ENCODE measurements at regions not wholly inside any gene's neighbourhood (a gene's known extent, or its start where the extent isn't known, plus 50 kb on each side); places are given as distances from the start of the nearest gene placed in this dataset.

- H3K27ac ChIP-seq: no peak overlapping the region
- no peak for DNase-seq
Measured at GRCh38 chr21:28817871-28818270, 174.8 kb downstream of the LTN1 start.

GRCh38 chr21:28811860-28812259 lies 180.8 kb downstream of the LTN1 start:
- H3K4me1 ChIP-seq: no peaks in the 10 kb centered on the region
- no peak overlapping the region for H3K4me3 ChIP-seq
- no peaks in the 10 kb centered on the region; the same call in 1 of the 2 replicates for H3K9me3 ChIP-seq (replicated peaks)
- H3K36me3 ChIP-seq: no peaks in the 10 kb centered on the region
- no peak overlapping the region for H3K27ac ChIP-seq
- no peaks in the 10 kb centered on the region for H3K27me3 ChIP-seq
- no peak for DNase-seq

More at GRCh38 chr21:28817871-28818270, 174.8 kb downstream of the LTN1 start:
- no peak overlapping the region for H3K4me3 ChIP-seq
- H3K27me3 ChIP-seq: no peaks in the 10 kb centered on the region
- H3K36me3 ChIP-seq: no peaks in the 10 kb centered on the region
- H3K9me3 ChIP-seq (replicated peaks): no peaks in the 10 kb centered on the region; the same call in 1 of the 2 replicates
- H3K4me1 ChIP-seq: no peaks in the 10 kb centered on the region

- Histone ChIP-seq H3K4me1 (no peaks in the 10 kb centered on the region), H3K27ac (no peak overlapping the region), H3K9me3 (replicated peaks) (no peaks in the 10 kb centered on the region; the same call in 1 of the 2 replicates), H3K36me3 (no peaks in the 10 kb centered on the region), H3K27me3 (no peaks in the 10 kb centered on the region), H3K4me3 (no peak overlapping the region)
- no peak for DNase-seq
Measured at GRCh38 chr21:28810826-28811524, 181.7 kb downstream of the LTN1 start.

- Histone ChIP-seq H3K9me3 (replicated peaks) (no peaks in the 10 kb centered on the region), H3K36me3 (no peaks in the 10 kb centered on the region), H3K27me3 (no peaks in the 10 kb centered on the region), H3K27ac (no peak overlapping the region), H3K4me3 (no peak overlapping the region), H3K4me1 (no peaks in the 10 kb centered on the region)
- no peak for DNase-seq
Measured at GRCh38 chr21:28805885-28806284, 186.8 kb downstream of the LTN1 start.

GRCh38 chr21:28804089-28804670 lies 188.5 kb downstream of the LTN1 start:
- Histone ChIP-seq H3K27me3 (no peaks in the 10 kb centered on the region), H3K9me3 (replicated peaks) (no peaks in the 10 kb centered on the region), H3K36me3 (no peaks in the 10 kb centered on the region), H3K4me1 (no peaks in the 10 kb centered on the region), H3K27ac (no peak overlapping the region), H3K4me3 (no peak overlapping the region)
- DNase-seq: no peak

GRCh38 chr21:28801906-28802305 lies 190.8 kb downstream of the LTN1 start:
- Histone ChIP-seq H3K9me3 (replicated peaks) (no peaks in the 10 kb centered on the region), H3K4me3 (no peak overlapping the region), H3K27ac (no peak overlapping the region), H3K4me1 (no peaks in the 10 kb centered on the region), H3K36me3 (no peaks in the 10 kb centered on the region), H3K27me3 (no peaks in the 10 kb centered on the region)
- DNase-seq: no peak

- no peaks in the 10 kb centered on the region for H3K27me3 ChIP-seq
- no peak overlapping the region for H3K4me3 ChIP-seq
- H3K27ac ChIP-seq: no peak overlapping the region
- H3K9me3 ChIP-seq (replicated peaks): no peaks in the 10 kb centered on the region
- DNase-seq: no peak
- H3K36me3 ChIP-seq: no peaks in the 10 kb centered on the region
- H3K4me1 ChIP-seq: no peaks in the 10 kb centered on the region
Measured at GRCh38 chr21:28799926-28800325, 192.8 kb downstream of the LTN1 start.

GRCh38 chr21:28798798-28799197 lies 193.9 kb downstream of the LTN1 start:
- no peaks in the 10 kb centered on the region for H3K36me3 ChIP-seq
- no peaks in the 10 kb centered on the region for H3K9me3 ChIP-seq (replicated peaks)
- H3K4me3 ChIP-seq: no peak overlapping the region
- no peaks in the 10 kb centered on the region for H3K4me1 ChIP-seq
- peak in 1 of 2 experiments; percentile 3 for DNase-seq
- no peaks in the 10 kb centered on the region for H3K27me3 ChIP-seq
- H3K27ac ChIP-seq: no peak overlapping the region

GRCh38 chr21:28795251-28795650 lies 197.4 kb downstream of the LTN1 start:
- H3K4me3 ChIP-seq: no peak overlapping the region
- H3K36me3 ChIP-seq: no peaks in the 10 kb centered on the region
- no peaks in the 10 kb centered on the region for H3K27me3 ChIP-seq
- no peak overlapping the region for H3K27ac ChIP-seq
- no peak for DNase-seq
- H3K9me3 ChIP-seq (replicated peaks): no peaks in the 10 kb centered on the region
- no peaks in the 10 kb centered on the region for H3K4me1 ChIP-seq

GRCh38 chr21:28794371-28794851 lies 198.3 kb downstream of the LTN1 start:
- Histone ChIP-seq H3K27ac (no peak overlapping the region), H3K9me3 (replicated peaks) (no peaks in the 10 kb centered on the region), H3K4me1 (no peaks in the 10 kb centered on the region), H3K4me3 (no peak overlapping the region), H3K36me3 (no peaks in the 10 kb centered on the region), H3K27me3 (no peaks in the 10 kb centered on the region)
- DNase-seq: no peak

- no peaks in the 10 kb centered on the region for H3K36me3 ChIP-seq
- H3K27ac ChIP-seq: no peak overlapping the region
- peak in 1 of 2 experiments; percentile 17 for DNase-seq
- H3K4me3 ChIP-seq: no peak overlapping the region
- no peaks in the 10 kb centered on the region for H3K27me3 ChIP-seq
- H3K9me3 ChIP-seq (replicated peaks): no peaks in the 10 kb centered on the region
- no peaks in the 10 kb centered on the region for H3K4me1 ChIP-seq
Measured at GRCh38 chr21:28793043-28793442, 199.6 kb downstream of the LTN1 start.

GRCh38 chr21:28791595-28792282 lies 200.9 kb downstream of the LTN1 start:
- Histone ChIP-seq H3K9me3 (replicated peaks) (no peaks in the 10 kb centered on the region), H3K36me3 (no peaks in the 10 kb centered on the region), H3K27me3 (no peaks in the 10 kb centered on the region), H3K4me3 (no peak overlapping the region), H3K27ac (no peak overlapping the region), H3K4me1 (no peaks in the 10 kb centered on the region)
- no peak for DNase-seq

GRCh38 chr21:28790335-28790734 lies 202.3 kb downstream of the LTN1 start:
- Histone ChIP-seq H3K27me3 (no peaks in the 10 kb centered on the region), H3K27ac (no peak overlapping the region), H3K9me3 (replicated peaks) (no peaks in the 10 kb centered on the region), H3K4me3 (no peak overlapping the region), H3K4me1 (no peaks in the 10 kb centered on the region), H3K36me3 (no peaks in the 10 kb centered on the region)
- no peak for DNase-seq

GRCh38 chr21:28789523-28789922 lies 203.2 kb downstream of the LTN1 start:
- no peak overlapping the region for H3K4me3 ChIP-seq
- no peak overlapping the region for H3K27ac ChIP-seq
- no peak for DNase-seq
- H3K9me3 ChIP-seq (replicated peaks): no peaks in the 10 kb centered on the region
- no peaks in the 10 kb centered on the region for H3K4me1 ChIP-seq
- no peaks in the 10 kb centered on the region for H3K36me3 ChIP-seq
- H3K27me3 ChIP-seq: no peaks in the 10 kb centered on the region

GRCh38 chr21:28788030-28788429 lies 204.6 kb downstream of the LTN1 start:
- Histone ChIP-seq H3K27ac (no peak overlapping the region), H3K4me3 (no peak overlapping the region), H3K4me1 (no peaks in the 10 kb centered on the region), H3K9me3 (replicated peaks) (no peaks in the 10 kb centered on the region), H3K27me3 (no peaks in the 10 kb centered on the region), H3K36me3 (no peaks in the 10 kb centered on the region)
- no peak for DNase-seq
